Small intestine (tissue), 7 donors: ENCODE measurements at regions not wholly inside any gene's neighbourhood (a gene's known extent, or its start where the extent isn't known, plus 50 kb on each side); places are given as distances from the start of the nearest gene placed in this dataset.
A peak's percentile ranks its signal among the peaks of the same experiment; 100 is the strongest.

Experiments
- DNase-seq, 2 donors: peaks; one replicate each; pipeline versions ENCODE4 v3.0.0 to v3.0.0-alpha.2; 2013
- FAIRE-seq: peaks from 2 replicates; lab custom pipeline; 2012; peaks lifted over from hg19 to GRCh38; lab: Jason Lieb, UNC
- H3K27ac ChIP-seq, 3 donors: one replicate each; pipeline ENCODE4 v1.5.1; 2013; ENCODE audit warnings: low read length in 2 of 3, mild to moderate bottlenecking in 2 of 3, control low read depth in 1 of 3, inconsistent platforms in 1 of 3, low read depth in 1 of 3, moderate library complexity in 1 of 3
- H3K27me3 ChIP-seq, 3 donors: one replicate each; pipeline ENCODE4 v1.6.1; 2013; ENCODE audit warnings: low read length in 3 of 3, inconsistent platforms in 1 of 3; ENCODE audit not compliant: control insufficient read depth in 3 of 3, insufficient read depth in 3 of 3
- H3K36me3 ChIP-seq, 3 donors: one replicate each; pipeline ENCODE4 v1.6.1; 2013; ENCODE audit warnings: low read length in 3 of 3, inconsistent platforms in 1 of 3, low read depth in 1 of 3, mild to moderate bottlenecking in 1 of 3, moderate library complexity in 1 of 3; ENCODE audit not compliant: control insufficient read depth in 3 of 3, insufficient read depth in 2 of 3
- H3K4me1 ChIP-seq, 3 donors: one replicate each; pipeline ENCODE4 v1.6.1; 2013; ENCODE audit warnings: low read length in 2 of 3, inconsistent platforms in 1 of 3, low read depth in 1 of 3, mild to moderate bottlenecking in 1 of 3, moderate library complexity in 1 of 3; ENCODE audit not compliant: control insufficient read depth in 3 of 3, insufficient read depth in 2 of 3
- H3K4me3 ChIP-seq, 3 donors: one replicate each; pipeline ENCODE4 v1.5.1; 2013; ENCODE audit warnings: low read length in 3 of 3, control low read depth in 1 of 3, inconsistent platforms in 1 of 3, low read depth in 1 of 3, mild to moderate bottlenecking in 1 of 3, moderate library complexity in 1 of 3
- H3K9me3 ChIP-seq, 2 donors: one replicate each; pipeline ENCODE4 v1.6.1; 2013; ENCODE audit warnings: low read depth in 1 of 2, low read length in 1 of 2; ENCODE audit not compliant: control insufficient read depth in 2 of 2, insufficient read depth in 1 of 2
- WGBS, 3 donors: extraction: QIAGEN DNeasy Blood & Tissue Kit; methylation state at CpG; one replicate each; pipeline ENCODE4 v1.1.7; 2013; 5-methylcytosine and 5-hydroxymethylcytosine counted together
- donor health status: healthy with polysubstance abuse.
- donor health status: control.
- donor health status: control.
- donor health status: Bipolar disorder and iron deficiency.
- donor health status: healthy.

DNA sequence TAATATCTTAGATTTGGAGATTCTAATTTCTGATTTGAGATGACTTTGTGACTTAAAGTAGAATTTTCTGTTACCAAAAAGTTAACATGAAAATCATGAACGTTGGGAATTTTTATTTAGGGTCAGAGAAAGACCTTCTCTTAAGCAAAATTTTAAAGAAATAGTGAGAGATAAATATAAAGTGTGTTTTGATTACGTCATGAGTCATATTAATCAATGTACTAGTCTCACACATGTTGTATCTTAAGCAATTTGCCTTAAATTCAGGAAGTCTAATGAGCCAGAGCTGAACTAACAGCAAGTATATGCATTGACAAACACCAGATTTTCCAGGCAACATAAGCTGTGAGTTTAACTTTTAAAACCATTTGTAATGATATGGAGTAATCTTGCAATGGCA, 765.5 kb upstream of the SORCS1 start:
- WGBS, 3 donors: 45 to 53% (median 47%) methylated on average over 2 of the region's 2 CpGs

DNA sequence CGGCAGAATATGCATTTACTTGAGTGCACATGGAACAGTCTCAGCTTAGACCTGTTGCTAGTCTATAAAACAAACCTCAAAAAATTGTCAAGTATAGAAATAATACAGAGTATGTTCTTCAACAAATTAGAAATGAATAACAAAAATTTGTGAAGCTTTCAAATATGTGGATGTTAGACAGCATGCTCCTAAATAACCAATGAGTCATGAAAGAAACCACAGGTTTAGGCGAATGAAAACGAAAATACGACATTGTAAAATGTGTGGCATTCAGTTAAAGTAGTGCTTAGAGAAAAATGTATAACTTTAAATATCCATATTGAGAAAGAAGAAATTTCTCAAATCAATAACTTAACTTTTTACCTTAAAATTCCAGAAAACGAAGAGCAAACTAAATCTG, 760.0 kb upstream of the SORCS1 start:
- Histone ChIP-seq H3K4me3 (no peak overlapping the region), H3K27ac (no peak overlapping the region), H3K36me3 (no peaks in the 10 kb centered on the region), H3K4me1 (no peaks in the 10 kb centered on the region), H3K27me3 (no peaks in the 10 kb centered on the region), H3K9me3 (peaks cover 0 to 16% of the 10 kb centered on the region in 2 donors)
- DNase-seq: no peak
- no peak for FAIRE-seq
- 72 to 86% (median 79%) methylated on average over 5 of the region's 5 CpGs for WGBS, 3 donors

More for the DNA sequence above, 765.5 kb upstream of the SORCS1 start:
- no peak overlapping the region for H3K27ac ChIP-seq
- no peaks in the 10 kb centered on the region for H3K9me3 ChIP-seq
- DNase-seq (no peak), FAIRE-seq (no peak)
- H3K36me3 ChIP-seq: no peaks in the 10 kb centered on the region
- no peaks in the 10 kb centered on the region for H3K4me1 ChIP-seq
- no peaks in the 10 kb centered on the region for H3K27me3 ChIP-seq
- H3K4me3 ChIP-seq: no peak overlapping the region

DNA sequence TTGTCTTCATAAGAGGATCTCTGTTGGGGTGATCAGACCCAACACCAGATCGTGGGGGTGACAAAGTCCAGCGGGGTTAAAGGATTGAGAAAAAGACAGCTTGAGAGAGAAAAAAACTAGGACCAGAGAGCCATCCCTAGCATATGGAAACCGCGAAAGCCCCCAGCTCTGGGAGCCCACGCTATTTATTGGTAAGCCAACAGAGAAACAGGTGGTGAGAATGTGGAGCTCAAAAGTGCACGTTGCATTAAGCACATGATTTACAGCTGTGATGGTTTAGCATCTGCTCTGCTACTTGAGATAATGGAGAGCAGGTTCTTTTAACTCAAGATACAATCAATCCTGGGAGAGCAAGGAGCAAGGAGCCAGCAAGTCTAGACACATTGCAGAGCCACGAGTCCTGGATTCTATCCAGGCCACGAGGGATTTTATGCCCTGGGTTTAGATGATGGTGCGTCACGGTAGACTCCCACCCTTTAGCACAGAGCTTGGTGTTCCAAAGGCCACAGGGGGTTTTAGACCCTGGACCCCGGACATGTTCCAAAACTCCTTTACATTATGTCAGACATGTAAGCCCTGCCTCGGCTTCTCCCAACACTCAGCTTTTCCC, 755.2 kb upstream of the SORCS1 start:
- Histone ChIP-seq H3K4me1 (no peaks in the 10 kb centered on the region), H3K9me3 (peaks cover 0 to 17% of the 10 kb centered on the region in 2 donors), H3K27me3 (peaks cover 0 to 9% (median 4%) of the 10 kb centered on the region in 3 donors), H3K36me3 (no peaks in the 10 kb centered on the region), H3K27ac (no peak overlapping the region), H3K4me3 (no peak overlapping the region)
- DNase-seq (no peak), FAIRE-seq (no peak)
- WGBS, 3 donors: 74 to 86% (median 81%) methylated on average over 12 of the region's 12 CpGs

DNA sequence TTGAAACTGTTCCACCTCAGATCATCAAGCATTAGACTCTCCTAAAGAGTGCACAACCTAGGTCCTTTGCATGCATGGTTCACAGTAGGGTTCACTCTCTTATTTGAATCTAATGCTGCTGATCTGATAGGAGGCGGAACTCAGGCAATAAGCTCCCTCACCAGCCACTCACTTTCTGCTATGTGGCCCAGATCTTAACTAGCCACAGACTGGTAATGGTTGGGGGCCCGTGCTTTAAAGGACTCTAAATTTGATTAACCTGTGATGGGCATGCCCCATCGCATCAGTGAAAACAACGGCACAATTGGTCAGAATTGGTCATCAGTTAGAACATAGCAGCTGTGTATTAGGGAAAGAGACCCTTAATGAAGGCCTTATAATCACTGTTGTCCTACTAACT, 753.7 kb upstream of the SORCS1 start:
- H3K4me1 ChIP-seq: no peaks in the 10 kb centered on the region
- H3K9me3 ChIP-seq: peaks cover 0 to 17% of the 10 kb centered on the region in 2 donors
- peaks cover 0 to 20% (median 8%) of the 10 kb centered on the region in 3 donors for H3K27me3 ChIP-seq
- H3K36me3 ChIP-seq: no peaks in the 10 kb centered on the region
- FAIRE-seq (no peak), DNase-seq (no peak)
- no peak overlapping the region for H3K27ac ChIP-seq
- WGBS, 3 donors: 89 to 92% (median 91%) methylated on average over 4 of the region's 4 CpGs
- H3K4me3 ChIP-seq: no peak overlapping the region

DNA sequence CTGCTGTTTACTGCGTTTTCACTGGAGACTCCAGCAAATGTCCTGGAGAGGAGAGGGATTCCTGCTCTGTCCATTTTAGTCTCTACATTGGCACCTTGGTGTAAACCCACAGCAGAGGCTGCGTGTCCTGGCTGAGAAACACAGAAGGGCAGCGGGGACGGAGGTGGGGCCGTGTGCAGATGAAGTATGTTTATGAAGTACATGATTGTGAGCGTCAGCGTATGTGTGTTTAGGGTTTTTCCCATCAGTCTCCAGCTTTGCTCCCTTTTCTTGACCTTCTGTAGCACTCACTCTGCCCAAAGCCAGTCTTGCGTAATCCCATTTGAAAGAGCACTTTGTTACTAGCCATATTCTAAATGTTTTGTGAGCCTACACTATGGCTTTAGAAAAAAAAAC, 750.7 kb upstream of the SORCS1 start:
- no peak for FAIRE-seq
- 10 to 20% (median 17%) methylated on average over 7 to 8 of the region's 8 CpGs for WGBS, 3 donors

DNA sequence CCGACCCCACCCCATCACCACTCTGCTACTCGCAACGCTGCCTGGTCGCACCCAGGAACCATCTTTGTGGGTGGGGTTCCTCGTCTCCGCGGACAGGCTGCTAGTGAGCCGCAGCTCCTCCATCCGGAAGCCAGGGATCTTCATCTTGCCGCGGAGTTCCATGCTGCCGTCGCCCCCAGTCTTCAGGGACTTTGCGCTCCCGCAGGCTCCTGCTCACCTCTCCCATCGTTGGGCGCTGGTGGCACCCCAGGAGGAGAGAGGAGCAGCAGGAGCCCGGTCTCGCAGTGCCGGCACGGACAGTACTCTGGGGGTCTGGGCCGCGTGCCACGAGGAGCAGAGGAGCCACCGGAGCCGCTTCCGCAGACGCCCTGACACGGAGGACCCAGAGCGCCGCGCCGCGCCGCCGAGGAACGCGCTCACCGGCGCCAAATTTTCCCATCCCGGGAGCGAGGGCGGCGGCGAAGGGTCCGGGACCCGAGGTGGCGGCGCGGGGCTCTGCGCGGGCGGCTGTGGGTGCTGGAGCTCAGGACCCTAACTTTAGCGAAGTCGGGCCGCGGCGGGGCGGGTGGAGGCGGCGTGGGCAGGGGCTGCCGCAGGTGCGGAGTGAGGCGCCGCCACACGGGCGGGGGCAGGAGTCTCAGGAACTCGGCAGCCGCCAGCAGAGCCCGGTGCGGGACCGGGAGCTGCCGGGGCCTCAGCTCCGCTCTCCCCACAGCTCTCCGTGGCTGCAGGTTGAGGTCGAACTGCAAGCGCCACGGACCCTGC, 750.1 kb upstream of the SORCS1 start:
- 3 to 13% (median 11%) methylated on average over 48 to 78 of the region's 78 CpGs for whole genome bisulfite sequencing, 3 donors
- peak in 1 of 2 donors; percentile 17 for DNase-seq
- FAIRE-seq: no peak

More for the DNA sequence above, 750.7 kb upstream of the SORCS1 start:
- no peak for DNase-seq
- Histone ChIP-seq H3K9me3 (peaks cover 0 to 8% of the 10 kb centered on the region in 2 donors), H3K27ac (no peak overlapping the region), H3K4me1 (no peaks in the 10 kb centered on the region), H3K4me3 (peak overlapping the region in 1 of 3 donors; percentile 44), H3K27me3 (peaks cover 0 to 20% (median 8%) of the 10 kb centered on the region in 3 donors), H3K36me3 (no peaks in the 10 kb centered on the region)

DNA sequence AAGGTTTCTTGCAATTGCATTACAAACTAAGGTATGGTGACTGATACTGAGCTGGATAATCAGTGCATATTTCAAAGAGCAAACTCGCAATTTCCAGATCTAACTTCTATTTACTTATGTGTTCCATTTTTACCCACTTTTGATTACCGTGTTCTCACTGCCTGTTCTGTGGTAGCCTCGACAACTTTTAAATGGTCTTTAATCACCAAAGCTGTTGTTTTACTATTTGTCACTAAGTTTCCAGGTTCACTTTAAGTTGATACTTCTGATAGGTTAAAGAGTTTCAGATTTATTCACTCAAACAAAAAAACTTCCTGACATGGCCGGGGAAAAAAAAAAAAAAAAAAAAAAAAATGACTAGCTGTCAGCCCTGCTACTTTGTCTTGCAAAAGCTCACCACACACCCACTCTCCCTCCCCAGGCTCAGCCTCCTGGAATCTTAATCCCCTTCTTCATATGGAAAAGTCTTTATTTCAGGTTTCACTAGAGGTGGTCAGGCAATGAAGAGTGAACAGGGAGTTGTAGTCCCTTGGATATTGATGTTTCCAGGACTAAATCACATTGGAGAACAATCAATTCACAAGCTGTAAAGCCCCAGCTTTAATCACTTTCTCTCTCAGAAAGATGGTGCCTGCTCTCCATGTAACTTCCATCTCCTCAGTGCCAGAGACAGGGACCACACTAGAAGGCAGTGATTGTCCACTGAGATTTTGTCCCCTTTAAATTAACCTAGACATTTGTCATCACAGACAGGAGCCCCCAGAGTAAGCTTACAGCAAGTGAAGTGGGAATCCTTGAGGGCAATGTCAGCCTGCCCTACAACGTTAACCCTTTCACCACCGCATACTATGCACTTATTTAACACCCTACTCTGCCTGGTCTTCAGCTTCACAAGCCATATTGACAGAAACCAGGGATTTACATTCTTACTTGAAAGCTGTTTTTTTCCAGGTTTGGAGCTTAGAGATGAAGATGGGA, 749.1 kb upstream of the SORCS1 start:
- DNase-seq (no peak), FAIRE-seq (no peak)
- H3K27me3 ChIP-seq: peaks cover 0 to 20% (median 8%) of the 10 kb centered on the region in 3 donors
- H3K9me3 ChIP-seq: no peaks in the 10 kb centered on the region
- WGBS, 3 donors: 26 to 33% (median 33%) methylated on average over 6 of the region's 6 CpGs
- H3K27ac ChIP-seq: no peak overlapping the region
- H3K4me3 ChIP-seq: no peak overlapping the region
- no peaks in the 10 kb centered on the region for H3K36me3 ChIP-seq
- H3K4me1 ChIP-seq: no peaks in the 10 kb centered on the region

More for the DNA sequence above, 750.1 kb upstream of the SORCS1 start:
- H3K9me3 ChIP-seq: peaks cover 0 to 2% of the 10 kb centered on the region in 2 donors
- peaks cover 0 to 20% (median 8%) of the 10 kb centered on the region in 3 donors for H3K27me3 ChIP-seq
- no peak overlapping the region for H3K27ac ChIP-seq
- H3K4me3 ChIP-seq: peak overlapping the region in 1 of 3 donors; percentile 44
- no peaks in the 10 kb centered on the region for H3K4me1 ChIP-seq
- no peaks in the 10 kb centered on the region for H3K36me3 ChIP-seq

DNA sequence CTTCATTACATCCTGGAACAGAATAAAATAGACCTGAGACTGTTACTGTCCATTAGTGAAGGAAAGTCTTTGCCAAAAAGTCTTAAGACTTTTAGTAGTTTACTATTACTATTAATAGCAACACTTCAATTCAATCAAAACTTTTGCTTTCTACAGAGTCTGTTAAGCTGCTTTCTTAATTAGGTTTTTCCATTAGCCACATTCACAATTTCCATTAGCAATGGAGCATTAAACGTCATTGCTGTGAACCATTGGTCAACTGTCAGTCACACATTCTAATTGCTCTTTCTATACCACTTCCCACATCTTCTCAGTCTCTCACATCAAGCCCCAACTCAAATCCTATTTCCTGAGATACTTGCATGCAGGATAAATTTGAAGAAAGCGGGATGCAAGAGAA, 736.6 kb upstream of the SORCS1 start:
- H3K9me3 ChIP-seq: no peaks in the 10 kb centered on the region
- H3K4me1 ChIP-seq: no peaks in the 10 kb centered on the region
- no peak for FAIRE-seq
- H3K4me3 ChIP-seq: no peak overlapping the region
- no peaks in the 10 kb centered on the region for H3K36me3 ChIP-seq
- DNase-seq: no peak
- H3K27ac ChIP-seq: no peak overlapping the region
- 64 to 69% (median 67%) methylated on average over 2 of the region's 2 CpGs for WGBS, 3 donors
- H3K27me3 ChIP-seq: no peaks in the 10 kb centered on the region
